ENCODE measurements at regions not wholly inside any gene's neighbourhood (a gene's known extent, or its start where the extent isn't known, plus 50 kb on each side); places are given as distances from the start of the nearest gene placed in this dataset.
"Not testable (repeated sequence)": the region's sequence is repeated elsewhere in the genome, so short reads cannot be mapped to it uniquely, and the experiment has no call there.

DNA sequence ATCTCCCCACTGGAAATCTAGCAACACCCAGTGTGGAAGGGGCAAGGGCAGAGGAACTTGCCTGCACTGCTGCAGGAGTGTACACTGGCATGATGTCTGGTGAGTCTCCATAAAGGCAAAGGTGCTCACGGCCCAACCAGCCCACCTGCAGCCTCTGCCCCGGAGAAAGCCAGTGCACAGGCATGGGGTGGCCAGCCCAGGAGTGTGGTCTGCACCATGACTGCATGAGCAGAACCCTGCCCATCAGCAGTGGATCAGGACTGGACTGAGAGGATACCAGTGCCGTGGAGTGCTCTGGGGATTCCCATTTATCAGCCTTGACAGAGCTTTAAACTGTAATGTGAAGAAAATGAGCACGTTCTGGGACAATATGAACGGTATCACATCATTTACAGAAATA lies 342.6 kb upstream of the HS6ST1 start:
- no peak for DNase-seq (ENCODE audit: low read depth)

DNA sequence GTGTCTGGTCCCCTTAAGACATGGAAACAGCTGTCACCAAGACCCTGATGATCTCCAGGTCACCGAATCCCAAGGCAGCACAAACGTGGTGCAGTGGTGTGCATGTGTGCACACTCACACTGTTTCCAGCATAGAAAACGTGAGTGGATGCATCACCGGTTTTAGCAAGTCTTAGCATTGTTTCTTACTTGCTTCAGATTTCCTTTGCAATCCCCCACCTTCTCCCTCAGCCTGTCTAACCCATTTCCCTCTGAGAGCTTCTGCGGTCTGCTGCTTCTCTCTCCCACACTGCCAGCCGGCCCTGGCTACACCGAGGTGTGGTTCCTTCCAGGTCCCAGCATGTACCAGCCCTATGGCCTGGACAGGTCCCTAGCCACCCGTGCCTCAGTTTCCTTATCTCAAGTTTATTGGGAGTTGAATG lies 343.4 kb upstream of the HS6ST1 start:
- no peak for DNase-seq (ENCODE audit: low read depth)

DNA sequence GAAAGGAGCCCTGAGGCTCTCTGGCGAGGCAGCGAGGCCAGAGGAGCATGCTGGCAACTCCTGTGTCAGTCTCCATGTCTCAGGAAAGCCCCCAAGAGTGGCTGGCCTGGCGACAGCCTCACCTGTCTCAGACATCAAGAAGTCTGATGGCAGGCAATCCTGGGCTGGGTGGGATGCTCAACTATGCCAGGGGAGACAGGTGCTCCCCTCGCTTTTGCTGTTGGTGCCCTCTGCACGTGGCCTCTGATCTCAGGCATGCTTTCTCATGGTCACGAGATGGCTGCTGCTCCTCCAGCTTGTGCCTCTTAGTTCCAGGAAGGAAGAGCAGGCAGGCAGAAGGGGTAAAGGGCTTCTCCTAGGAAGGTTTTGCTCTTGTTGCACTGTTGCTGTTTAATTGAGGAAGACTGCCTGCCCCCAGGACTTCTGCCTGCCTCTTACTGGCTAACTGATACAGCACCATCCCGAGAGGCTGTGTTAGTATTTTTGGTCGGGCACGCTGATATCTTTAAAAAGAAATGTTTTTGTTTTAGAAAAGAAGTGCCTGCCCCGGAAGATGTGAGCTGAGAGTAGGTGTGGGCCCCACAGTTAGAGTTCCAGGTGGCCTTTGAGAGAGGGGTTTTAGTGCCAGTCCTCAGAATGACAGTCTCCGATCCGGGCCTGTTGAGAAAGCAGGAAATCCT lies 344.8 kb upstream of the HS6ST1 start:
- DNase-seq (ENCODE audit: low read depth): no peak

DNA sequence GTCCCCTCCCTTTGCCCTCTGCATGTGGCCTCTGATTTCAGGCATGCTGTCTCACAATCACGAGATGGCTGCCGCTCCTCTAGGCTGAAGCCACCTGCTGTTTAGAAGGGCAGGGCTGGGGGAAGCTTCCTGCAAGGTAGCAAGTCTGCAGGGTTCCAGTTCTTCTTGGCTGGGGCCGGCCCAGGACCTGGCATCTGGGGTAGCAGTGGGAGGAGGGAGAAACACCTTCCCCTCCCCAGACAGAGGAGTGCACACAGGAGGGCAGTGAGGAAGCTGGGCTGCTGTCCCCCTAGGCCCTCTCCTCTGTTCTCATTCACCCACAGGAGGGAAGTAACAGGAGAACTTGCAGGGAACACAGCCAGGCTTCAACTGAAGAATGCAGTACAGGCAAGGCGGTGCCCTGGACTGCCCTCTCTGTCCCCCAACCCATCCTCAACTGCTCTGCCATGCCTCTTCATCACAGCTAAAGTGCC lies 345.9 kb upstream of the HS6ST1 start:
- no peak for DNase-seq (ENCODE audit: low read depth)

DNA sequence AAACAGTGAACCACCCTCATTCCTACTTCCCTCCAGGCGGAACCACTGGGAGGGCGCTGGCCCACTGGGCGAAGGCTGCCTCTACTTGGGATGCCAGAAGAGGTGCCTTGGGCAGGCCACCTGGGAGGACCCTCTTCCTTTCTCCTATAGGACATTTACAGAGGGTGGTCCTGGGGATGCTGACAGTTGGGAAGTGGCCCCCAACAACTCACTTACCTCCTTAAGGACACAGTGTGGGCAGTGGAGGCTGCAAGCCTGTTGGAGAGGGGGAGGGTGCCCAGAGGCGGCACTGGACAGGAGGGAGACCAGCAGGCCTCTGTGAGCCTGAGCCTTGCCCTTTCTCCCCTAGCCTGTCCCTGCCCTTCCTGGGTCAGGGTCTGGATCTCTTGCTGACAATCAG lies 346.4 kb upstream of the HS6ST1 start:
- DNase-seq (ENCODE audit: low read depth): no peak

DNA sequence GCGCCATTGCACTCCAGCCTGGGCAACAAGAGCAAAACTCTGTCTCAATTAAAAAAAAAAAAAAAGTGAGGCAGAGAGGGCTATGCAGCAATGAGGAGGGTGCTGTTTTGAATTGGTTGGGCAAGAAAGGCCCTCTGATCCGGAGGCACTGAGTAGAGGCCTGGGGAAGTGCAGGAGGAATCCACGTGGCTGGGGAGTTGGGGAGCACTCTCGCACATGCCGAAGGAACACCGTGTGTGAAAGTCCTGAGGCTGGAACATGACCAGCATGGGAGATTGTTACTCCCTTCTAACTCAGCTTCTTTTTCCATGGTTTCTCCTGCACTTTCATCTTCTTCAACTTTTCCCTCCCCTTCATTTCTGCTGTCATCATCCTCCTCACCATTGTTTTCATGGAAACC lies 347.9 kb upstream of the HS6ST1 start:
- DNase-seq (ENCODE audit: low read depth): no peak

DNA sequence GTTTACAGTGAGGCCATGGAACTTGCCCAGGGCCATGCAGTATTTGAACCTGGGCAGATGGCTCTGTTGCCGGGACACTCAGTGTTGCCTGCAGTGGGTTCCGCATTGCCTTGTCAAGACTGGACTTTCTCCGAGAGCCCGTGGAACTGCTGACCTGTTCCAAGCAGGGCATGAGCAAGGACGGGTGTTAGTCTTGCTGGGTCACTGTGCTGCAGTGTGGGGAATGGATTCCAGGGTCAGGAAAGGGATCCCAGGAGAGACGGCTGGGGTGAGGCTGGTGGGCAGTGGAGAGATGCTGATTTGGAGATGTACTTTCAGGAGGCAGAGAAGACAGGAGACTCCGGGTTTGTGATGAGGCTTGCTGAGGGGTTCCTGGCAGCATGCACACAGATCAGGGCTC lies 348.7 kb upstream of the HS6ST1 start:
- no peak for DNase-seq (ENCODE audit: low read depth)

DNA sequence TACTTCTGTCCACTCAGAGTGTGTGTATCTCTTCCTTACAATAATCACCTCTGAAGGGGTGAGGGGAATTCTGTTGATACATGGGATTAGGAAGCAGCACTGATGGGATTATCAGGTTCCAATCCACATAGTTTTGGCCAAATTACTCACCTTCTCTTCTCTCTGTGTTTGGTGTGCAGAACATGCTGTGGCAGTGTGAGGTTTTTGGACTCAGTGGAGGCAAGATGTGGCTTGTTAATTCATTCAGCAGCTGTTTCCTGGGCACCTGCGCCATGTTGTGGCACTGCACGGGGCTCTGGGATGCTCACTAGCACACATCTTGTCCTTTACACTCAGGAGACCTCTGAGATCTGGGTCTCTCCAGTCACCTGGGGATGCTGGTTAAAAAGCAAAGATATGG lies 350.3 kb upstream of the HS6ST1 start:
- no peak for DNase-seq (ENCODE audit: low read depth)

DNA sequence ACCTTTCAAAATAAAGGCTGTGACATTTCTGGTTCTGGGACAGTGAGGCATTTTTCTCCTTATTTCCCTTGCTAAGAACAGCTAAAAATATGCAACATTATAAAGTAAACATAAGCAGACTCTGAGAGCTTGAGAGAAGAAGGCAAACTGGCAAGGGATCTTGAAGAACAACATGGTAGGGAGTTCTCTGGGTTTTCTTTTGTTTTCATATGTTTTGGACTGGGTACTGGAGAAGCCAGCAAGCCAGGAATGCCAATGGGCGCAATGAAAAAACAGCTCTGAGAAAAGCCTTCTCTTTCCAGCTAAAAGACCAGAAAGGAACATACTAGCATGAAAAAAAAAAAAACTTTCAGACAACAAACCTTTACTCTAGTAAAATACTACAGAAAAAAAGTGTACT lies 351.4 kb upstream of the HS6ST1 start:
- DNase-seq (ENCODE audit: low read depth): no peak

DNA sequence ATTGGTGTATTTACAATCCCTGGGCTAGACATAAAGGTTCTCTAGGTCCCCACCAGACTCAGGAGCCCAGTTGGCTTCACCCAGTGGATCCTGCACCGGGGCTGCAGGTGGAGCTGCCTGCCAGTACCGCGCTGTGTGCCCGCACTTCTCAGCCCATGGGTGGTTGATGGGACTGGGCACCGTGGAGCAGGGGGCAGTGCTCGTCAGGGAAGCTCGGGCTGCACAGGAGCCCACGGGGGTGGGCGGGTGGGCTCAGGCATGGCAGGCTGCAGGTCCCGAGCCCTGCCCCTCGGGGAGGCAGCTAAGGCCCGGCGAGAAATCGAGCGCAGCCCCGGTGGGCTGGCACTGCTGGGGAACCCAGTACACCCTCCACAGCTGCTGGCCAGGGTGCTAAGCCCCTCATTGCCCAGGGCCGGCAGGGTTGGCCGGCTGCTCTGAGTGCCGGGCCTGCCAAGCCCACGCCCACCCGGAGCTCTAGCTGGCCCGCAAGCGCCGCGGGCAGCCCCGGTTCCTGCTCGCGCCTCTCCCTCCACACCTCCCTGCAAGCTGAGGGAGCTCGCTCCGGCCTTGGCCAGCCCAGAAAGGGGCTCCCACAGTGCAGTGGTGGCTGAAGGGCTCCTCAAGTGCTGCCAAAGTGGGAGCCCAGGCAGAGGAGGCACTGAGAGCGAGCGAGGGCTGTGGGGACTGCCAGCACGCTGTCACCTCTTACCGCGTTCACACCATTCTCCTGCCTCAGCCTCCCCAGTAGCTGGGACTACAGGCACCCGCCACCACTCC lies 353.5 kb upstream of the HS6ST1 start:
- not testable (repeated sequence) for DNase-seq (ENCODE audit: low read depth)

DNA sequence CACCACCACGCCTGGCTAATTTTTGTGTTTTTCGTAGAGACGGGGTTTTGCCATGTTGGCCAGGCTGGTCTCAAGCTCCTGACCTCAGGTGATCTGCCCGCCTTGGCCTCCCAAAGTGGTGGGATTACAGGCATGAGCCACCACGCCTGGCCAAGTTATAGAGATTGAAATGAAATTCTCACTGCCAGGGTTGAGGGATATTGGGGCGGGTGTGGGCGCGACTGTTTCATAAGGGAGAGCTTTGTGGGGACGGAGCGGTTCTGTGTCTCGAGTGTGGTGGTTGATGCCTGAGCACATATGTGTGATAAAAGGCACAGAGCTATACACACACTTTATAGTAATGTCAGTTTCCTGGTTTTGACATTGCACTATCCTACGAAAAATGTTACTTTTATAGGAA lies 361.0 kb upstream of the HS6ST1 start:
- DNase-seq (ENCODE audit: low read depth): not testable (repeated sequence)

DNA sequence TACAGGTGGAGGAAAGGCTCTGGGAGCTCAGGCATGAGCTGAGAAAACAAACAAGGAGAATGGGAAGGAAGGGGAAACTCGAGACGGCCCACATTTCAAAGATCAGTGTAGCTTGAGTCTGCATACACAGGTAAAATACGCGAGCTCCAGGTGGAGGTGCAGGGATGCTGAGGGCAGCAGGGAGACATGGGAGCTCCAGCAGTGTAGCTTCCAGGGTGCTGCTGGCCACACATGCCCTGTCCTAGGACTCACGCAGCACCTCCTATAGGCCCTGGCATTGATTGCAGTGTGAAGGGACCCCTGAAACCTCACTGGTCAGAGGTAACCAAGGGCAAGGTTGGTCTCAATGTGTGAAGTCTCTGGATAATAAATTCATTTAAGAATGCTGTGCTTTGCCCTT lies 362.8 kb upstream of the HS6ST1 start:
- DNase-seq (ENCODE audit: low read depth): no peak

DNA sequence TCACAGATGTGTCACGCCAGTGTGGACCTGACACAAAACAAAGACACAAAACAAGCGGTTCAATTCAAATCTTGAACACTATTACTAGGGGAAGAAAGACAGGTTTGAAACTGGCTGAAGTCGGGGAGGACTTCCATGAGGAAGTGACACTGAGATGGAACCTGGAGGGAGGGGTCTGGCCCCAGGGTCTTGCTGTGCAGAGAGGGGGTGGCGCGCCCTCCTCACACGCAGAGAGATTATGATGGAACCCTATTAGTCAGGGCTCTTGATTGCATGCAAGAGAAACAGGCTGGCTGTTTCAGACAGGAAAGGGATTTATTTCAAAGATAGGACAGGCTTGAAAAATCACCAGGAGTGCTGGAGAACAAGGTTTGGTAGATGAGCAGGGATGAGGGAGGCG lies 363.6 kb upstream of the HS6ST1 start:
- DNase-seq (ENCODE audit: low read depth): no peak

DNA sequence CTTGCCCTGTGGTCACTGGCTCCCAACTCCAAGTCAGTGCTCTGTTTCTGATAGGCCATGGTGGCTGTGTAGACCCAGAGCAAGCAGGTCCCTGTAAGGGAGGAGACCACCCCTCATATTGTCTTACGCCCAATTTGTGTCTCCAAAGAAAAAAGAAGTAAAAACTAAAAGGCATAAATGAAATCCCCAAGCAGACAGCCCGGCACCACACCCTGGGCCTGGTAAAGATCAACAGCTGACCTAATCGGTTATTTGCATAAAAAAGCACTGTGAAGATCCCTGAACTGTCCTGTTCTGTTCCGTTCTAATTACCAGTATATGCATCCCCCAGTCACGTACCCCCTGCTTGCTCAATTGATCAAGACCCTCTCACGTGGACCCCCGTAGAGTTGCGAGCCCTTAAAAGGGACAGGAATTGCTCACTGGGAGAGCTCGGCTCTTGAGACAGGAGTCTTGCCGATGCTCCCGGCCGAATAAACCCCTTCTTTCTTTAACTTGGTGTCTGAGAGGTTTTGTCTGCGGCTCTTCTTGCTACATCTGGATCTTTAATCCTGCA lies 364.1 kb upstream of the HS6ST1 start:
- no peak for DNase-seq (ENCODE audit: low read depth)

DNA sequence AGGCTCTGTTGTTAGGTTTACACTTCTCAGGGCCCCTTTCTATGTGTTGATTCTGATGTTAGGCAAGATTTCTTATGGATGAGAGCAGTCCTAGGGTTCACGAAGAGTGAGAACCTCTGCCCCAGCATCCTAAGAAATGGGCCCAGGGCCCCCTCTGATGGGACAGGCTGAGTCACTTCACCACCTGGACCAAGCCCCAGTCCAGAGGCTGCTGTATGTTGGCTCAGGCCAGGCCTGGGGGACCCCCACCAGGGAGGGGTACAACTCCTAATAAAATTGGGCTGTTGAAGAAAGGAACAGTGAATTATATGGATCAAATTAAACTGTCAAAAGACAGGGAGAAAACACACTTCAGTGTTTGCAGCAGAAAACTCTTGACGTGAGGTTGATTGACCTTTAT lies 365.9 kb upstream of the HS6ST1 start:
- no peak for DNase-seq (ENCODE audit: low read depth)

DNA sequence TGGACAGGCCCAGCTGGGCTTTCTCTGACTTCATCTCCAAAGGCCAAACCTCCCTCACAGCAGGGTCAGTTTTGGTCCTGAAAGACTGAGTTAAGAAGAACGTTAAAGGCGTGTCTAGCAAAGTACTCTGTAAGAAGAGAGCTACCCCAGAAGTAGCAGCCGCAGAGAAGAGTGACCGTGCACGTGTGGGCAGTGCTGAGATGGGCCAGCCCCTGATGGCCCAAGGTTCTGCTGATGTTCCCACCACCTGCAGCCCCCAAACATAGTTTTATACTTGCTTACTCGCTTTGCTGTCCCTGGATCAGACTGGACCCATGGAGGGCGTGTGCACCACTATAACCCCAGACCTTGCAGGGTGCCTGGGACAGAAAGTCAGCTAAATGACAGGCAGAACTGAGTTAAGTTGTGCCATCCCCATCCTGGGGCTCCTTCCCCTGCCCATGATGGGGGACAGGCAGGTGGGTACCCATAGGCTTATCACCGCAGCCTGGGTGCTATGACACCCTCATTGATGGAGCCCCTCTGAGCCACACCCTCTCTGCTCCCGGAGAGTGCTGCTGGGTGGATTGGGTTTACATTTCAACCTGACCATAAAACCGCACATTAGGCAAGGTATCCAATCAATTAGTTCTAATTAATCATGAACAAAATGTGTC lies 367.3 kb upstream of the HS6ST1 start:
- DNase-seq (ENCODE audit: low read depth): no peak

DNA sequence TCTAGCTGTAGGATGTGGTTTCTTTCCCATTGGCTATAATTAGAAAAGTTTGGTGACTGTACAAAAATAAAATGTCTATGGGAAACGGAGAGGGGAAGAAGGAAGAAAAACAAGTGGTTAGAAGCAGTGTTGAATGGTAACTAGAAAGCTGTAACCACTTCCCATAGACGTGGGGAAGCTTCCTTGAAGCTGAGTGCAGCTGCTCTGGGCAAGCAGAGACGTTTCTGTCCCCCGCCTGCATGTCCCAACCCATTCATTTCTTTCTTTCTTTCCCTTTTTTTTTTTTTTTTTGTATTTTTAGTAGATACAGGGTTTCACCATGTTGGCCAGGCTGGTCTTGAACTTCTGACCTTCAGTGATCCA lies 367.8 kb upstream of the HS6ST1 start:
- no peak for DNase-seq (ENCODE audit: low read depth)

DNA sequence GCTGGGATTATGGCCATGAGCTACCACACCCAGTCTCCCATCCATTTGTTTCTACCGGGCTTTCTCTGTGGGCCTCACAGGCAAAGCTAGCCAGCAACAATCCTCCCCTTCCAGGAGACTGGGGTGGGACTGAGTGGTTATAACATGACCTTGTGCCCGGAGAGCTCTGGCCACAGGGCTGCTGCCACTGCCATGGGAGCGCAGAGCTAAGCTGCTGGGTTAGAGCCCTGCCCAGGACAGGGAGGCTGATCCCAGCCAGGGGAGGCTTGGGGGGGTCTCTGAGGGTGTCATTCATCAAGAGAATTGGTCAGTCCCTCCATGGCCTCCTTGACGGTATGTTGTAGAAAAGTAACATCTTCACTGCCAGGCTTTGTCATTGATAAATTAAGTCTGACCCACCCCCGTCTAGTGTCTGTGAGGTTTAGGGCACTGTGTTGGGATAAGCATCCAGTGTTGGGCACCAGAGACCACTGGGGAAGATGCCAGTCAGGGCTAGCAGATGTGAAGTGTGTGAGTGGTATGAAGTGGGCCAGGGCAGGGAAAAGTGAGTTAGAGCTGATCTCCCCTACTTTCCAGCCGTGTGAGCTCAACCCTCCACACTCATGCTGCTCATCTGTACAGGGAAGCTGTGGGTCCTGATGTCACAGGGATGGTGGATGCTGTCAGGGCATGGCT lies 368.4 kb upstream of the HS6ST1 start:
- DNase-seq (ENCODE audit: low read depth): no peak

DNA sequence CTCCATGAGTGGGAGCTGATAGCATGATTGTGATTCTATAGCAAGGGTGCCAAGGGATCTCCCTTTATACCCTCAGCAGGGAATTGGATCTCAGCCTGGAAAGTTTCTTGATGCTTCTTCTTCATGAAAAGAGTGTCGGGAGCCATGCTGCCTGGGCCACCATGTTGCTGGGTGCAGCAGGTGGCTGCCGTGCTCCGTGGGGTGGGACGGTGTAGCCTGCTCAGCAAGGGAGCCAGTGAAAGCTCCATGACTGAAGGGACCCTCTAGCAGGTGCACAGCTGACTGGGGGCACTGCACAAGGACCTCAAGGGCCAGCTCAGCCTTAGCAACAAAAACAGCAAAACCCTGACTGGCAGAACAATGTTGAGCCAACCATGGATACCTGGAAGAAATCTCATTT lies 368.9 kb upstream of the HS6ST1 start:
- no peak for DNase-seq (ENCODE audit: low read depth)

DNA sequence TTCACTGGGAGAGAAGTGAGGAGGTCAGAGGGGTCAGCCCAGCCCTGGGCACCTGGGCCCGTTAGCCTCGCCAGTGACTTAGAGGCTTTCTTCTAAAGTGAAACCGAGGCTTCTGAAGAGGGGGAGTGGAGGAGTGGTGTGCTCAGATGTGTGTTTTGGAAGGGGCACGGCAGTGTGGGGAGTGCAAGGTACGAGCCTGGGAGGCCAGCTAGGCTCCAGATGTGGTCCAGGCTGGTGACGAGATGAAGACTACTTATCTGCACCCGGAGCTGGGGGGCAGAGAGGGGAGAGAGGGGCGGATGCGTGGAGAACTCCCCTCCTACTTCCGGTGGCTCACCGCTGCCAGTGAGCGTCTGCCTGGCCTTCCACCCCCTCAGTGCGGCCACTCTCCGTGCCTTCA lies 371.3 kb upstream of the HS6ST1 start:
- DNase-seq (ENCODE audit: low read depth): no peak

DNA sequence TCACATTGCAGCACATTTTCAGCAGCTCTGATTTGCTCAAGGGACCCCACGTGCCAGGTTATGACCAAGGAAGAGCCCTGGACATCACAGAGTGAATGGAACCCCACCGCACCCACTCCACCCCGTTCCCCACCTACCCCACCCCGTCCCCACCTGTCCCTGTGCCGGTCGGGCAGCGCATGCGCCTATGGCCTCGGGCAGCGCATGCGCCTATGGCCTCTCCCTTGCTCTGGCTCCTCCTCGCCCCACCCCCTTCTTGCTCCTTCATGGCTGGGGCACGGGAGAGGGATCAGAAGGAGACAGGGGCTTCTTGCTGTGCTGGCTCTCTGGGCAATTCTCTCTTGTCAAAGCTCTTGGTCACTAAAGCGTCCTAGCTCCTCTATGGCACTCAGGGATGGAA lies 371.8 kb upstream of the HS6ST1 start:
- DNase-seq (ENCODE audit: low read depth): no peak

DNA sequence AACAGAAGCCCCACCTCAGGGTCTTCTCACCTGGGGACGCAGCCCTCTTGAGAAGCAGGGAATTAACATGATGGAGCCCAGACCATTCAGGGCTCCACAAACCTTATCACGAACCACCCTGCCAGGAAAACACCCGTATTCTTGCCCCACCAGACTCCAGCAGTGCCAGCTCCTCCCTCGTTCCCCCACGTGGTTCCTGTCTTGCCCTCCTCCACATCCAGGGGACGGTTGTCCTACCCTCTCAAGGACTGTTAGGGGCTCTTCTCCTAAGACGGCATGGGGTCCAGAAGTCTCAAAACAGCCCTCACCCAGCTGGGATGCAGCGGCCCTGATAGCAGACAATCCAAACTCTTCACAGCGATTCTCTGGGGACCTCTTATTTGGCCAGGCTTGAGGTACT lies 372.2 kb upstream of the HS6ST1 start:
- DNase-seq (ENCODE audit: low read depth): no peak
